Activated T-cell treated with anti-CD3 and anti-CD28 coated beads, Interleukin-2, amount 50 U/mL, for 4 hours (primary cell): ENCODE measurements at regions not wholly inside any gene's neighbourhood (a gene's known extent, or its start where the extent isn't known, plus 50 kb on each side); places are given as distances from the start of the nearest gene placed in this dataset.

ENCODE experiments used
- ATAC-seq, 2 donors: fragments of 200-7000 bp; cut with Tn5 transposase; one replicate each; pipeline ENCODE4 v1.10.0; 2021
- DNase-seq: peaks from one replicate; pipeline ENCODE4 v3.0.0-alpha.2; 2020
- H3K27me3 Mint-ChIP-seq: one replicate; pipeline ENCODE4 v1.8.0; 2021; ENCODE audit warnings: low read depth, mixed read lengths
- H3K36me3 Mint-ChIP-seq: one replicate; pipeline ENCODE4 v1.8.0; 2022; ENCODE audit warnings: mixed read lengths; ENCODE audit not compliant: insufficient read depth
- H3K4me1 Mint-ChIP-seq: one replicate; pipeline ENCODE4 v1.8.0; 2021; ENCODE audit warnings: low read depth, mixed read lengths
- H3K4me3 Mint-ChIP-seq: one replicate; pipeline ENCODE4 v1.8.0; 2021; ENCODE audit warnings: mild to moderate bottlenecking, moderate library complexity, mixed read lengths
- H3K9me3 Mint-ChIP-seq: one replicate; pipeline ENCODE4 v1.8.0; 2021; ENCODE audit warnings: mixed read lengths

DNA sequence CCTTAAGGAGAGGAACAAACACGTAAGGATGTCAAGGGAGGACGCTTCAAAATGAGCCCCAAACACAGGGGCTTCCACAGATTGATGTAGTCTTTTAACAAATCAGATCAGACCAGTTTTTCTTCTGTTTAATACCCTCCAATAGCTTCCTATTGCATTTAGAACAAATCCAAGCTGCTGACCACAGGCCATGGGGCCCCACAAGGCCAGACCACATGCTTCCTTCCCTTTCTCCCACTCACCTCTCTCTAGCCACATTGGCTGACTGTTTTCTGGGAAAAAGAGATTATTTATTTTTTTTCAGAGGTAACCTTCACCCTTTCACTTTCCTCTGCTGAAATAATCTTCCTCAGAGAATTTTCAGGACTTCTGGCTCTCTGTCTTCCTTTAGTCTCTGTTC lies 380.6 kb downstream of the SIPA1L2 start:
- no peak overlapping the region for H3K4me3 Mint-ChIP-seq
- H3K36me3 Mint-ChIP-seq, result no peaks in the 10 kb centered on the region
- no peak for ATAC-seq
- peaks cover 3% of the 10 kb centered on the region for H3K4me1 Mint-ChIP-seq
- H3K27me3 Mint-ChIP-seq, result peaks cover 42% of the 10 kb centered on the region
- no peaks in the 10 kb centered on the region for H3K9me3 Mint-ChIP-seq
- DNase-seq, result no peak

DNA sequence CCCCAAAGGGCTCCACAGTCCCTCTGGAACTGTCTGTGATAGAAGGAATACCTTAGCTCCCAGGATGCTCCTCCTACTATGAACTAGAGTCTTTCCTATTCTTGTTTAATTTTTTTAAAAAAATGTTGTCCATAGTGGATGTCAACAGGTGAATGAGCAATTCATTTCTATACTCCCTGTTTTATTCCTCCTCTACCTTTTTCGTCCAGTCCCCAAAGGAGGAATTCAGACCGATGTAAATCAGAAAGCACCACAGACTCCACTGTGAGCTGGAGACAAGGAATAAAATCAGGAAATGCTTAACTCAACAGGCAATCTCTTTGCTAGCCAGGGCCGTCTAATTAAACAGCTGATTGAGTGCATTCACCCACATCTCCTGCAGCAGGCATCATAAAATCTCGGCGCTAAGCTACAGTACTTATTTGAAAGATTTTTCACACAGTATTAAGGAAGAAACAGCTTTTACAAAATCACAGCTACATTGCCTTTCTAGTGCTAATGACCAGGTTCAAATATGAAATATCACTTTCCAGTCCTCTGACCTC lies 381.6 kb downstream of the SIPA1L2 start:
- Mint-ChIP-seq H3K27me3 (peaks cover 44% of the 10 kb centered on the region), H3K9me3 (no peaks in the 10 kb centered on the region), H3K4me3 (no peak overlapping the region), H3K4me1 (peaks cover 3% of the 10 kb centered on the region), H3K36me3 (no peaks in the 10 kb centered on the region)
- no peak for DNase-seq
- ATAC-seq, result no peak

DNA sequence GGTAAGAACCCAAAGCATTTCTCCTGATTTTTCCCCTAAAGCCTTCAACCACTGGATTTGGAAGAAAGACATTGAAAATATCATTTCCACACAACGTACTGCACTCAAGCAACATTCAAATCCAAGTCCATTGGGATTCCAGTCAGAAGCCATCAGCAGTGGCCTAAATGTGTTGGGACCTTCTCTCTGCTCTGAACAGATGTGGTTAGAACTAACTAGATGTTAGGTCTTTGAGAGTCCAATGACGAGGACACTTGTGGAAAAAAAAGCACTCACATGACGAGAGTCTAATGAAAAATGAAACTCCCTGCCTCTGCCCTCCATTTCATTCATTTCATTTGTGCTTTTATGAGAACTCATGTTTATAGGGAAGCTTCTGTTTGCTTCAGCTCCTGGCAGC lies 382.3 kb downstream of the SIPA1L2 start:
- Mint-ChIP-seq H3K36me3 (no peaks in the 10 kb centered on the region), H3K9me3 (no peaks in the 10 kb centered on the region), H3K4me1 (peaks cover 3% of the 10 kb centered on the region), H3K27me3 (peaks cover 41% of the 10 kb centered on the region), H3K4me3 (no peak overlapping the region)
- no peak for DNase-seq
- ATAC-seq, result no peak

DNA sequence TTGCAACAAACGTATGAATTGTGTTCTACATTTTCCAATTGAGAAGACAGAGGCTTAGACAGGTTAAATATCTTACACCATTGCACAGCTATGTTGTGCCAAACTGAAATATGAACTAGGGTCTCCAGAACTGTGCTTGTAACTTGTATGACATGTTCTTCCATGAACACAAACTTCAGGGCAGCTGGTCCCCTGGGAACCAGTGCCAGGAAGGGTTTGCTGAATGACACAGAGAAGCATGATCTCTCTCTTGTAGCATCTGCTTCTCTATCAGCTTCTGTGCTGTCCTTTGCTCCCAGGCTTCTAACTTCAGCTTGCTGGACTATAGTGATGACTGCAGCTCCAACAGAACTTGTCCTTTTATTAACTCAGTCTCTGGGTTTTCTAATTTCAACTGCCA lies 385.5 kb downstream of the SIPA1L2 start:
- H3K4me3 Mint-ChIP-seq, result no peak overlapping the region
- no peaks in the 10 kb centered on the region for H3K9me3 Mint-ChIP-seq
- peaks cover 23% of the 10 kb centered on the region for H3K27me3 Mint-ChIP-seq
- DNase-seq (no peak), ATAC-seq (no peak)
- H3K36me3 Mint-ChIP-seq, result no peaks in the 10 kb centered on the region
- H3K4me1 Mint-ChIP-seq, result no peaks in the 10 kb centered on the region

DNA sequence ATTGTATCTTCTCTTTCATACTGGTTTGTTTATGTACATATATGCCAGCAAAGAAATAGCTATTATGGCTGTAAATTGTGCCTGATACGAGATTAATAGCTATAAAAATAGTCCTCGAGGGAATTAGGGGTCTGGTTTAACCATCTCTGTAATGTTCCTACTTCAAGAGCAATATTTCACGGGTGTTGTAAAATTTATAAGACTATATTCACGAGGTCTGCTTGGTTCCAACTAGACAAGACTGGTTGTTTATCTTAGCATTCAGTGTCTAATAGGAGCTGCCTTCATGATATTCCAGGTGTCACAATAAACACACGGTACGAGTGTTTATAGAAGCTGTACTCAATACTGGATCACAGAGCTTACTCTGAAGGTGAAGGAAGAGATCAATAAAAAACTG lies 389.9 kb downstream of the SIPA1L2 start:
- Mint-ChIP-seq H3K36me3 (no peaks in the 10 kb centered on the region), H3K4me1 (no peaks in the 10 kb centered on the region), H3K4me3 (no peak overlapping the region), H3K27me3 (peaks cover 4% of the 10 kb centered on the region), H3K9me3 (no peaks in the 10 kb centered on the region)
- ATAC-seq (no peak), DNase-seq (no peak)

DNA sequence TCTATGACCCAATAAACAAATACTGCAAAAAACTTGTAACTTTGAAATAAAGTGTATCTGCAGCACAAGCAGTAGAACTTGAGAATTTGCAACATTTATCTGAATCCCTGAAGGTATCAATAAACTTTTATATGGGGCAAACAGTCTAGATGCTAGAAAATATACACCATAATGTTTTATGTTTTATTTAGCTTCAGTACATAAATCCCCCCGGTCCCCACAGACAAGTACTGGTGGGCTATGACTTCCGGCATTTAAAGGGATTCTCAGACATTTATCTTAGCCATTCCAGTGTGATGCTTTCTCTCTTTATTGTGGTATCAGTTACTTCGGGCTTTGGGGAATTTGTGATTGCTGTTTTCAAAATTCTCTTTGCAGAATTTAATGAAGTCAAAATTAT lies 390.4 kb downstream of the SIPA1L2 start:
- Mint-ChIP-seq H3K27me3 (peaks cover 4% of the 10 kb centered on the region), H3K36me3 (no peaks in the 10 kb centered on the region)
- ATAC-seq, result no peak

DNA sequence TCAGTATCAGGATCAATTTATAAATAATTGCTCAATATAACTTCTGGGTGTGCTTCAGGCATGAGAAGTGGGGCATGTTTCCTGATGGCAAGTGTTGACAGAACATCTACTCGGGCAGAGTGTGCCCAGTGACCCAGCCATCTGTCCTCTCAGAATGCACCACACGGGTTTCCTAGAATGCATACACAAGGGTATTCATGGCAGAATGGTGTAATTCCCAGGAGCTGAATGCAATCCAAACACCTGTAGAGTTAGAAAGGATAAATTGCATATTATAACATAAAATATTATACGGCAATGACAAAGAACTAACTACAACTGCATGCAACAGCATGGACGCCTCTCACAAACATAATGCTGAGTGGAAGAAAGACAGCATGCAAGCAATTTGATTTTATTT lies 391.9 kb downstream of the SIPA1L2 start:
- Mint-ChIP-seq H3K27me3 (peaks cover 8% of the 10 kb centered on the region), H3K36me3 (no peaks in the 10 kb centered on the region), H3K4me1 (no peaks in the 10 kb centered on the region), H3K9me3 (no peaks in the 10 kb centered on the region), H3K4me3 (no peak overlapping the region)
- ATAC-seq, result no peak
- DNase-seq, result no peak

More for the DNA sequence above, 390.4 kb downstream of the SIPA1L2 start:
- H3K4me1 Mint-ChIP-seq, result no peaks in the 10 kb centered on the region
- no peak overlapping the region for H3K4me3 Mint-ChIP-seq
- no peak for DNase-seq
- no peaks in the 10 kb centered on the region for H3K9me3 Mint-ChIP-seq

DNA sequence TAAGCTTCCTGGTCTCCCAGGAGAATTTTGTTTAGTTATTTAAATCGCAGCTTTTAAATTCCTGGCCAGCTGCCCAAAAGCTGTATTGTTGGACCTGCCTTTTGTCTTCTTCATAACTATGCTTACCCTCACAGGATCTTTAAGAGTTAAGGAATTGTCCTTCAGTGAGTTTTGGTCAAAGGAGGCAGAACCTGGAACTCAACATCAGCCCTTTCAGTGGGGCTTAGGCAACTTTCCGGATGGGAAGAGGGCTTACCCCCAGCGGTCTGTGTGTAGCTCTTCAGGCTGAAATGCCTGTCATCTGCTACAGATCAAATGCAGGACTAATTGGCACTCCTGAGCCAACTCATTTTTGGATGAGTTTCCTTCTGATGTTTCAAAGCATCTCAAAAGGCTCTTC lies 402.6 kb downstream of the SIPA1L2 start:
- ATAC-seq (no peak), DNase-seq (no peak)
- H3K9me3 Mint-ChIP-seq, result no peaks in the 10 kb centered on the region
- no peak overlapping the region for H3K4me3 Mint-ChIP-seq
- H3K36me3 Mint-ChIP-seq, result no peaks in the 10 kb centered on the region
- no peaks in the 10 kb centered on the region for H3K27me3 Mint-ChIP-seq
- peaks cover 19% of the 10 kb centered on the region for H3K4me1 Mint-ChIP-seq

DNA sequence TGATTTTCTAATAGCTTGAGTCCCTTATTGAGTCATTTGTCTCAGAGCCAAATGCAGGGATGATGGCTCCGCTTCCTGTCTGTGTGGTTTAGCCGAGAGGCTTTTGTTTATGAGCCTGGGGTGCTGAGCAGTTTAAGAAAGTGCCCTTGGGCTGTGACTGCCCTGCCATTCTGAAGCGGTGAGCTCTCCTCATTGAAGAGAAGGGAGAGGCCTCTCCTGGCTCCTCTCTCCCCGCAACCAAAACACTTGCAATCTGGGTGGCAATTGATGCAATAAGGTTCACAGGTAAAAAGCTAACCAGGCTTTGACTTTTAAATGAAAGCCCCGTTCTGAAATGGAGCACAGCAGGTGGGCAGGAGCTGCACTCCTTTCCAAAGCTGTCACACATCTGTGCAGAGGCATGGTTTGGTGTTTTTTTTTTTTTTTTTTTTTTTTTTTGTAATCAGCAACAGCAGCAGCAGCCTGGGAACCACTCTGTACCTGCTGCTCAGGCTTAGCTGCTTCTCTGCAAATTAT lies 403.7 kb downstream of the SIPA1L2 start:
- Mint-ChIP-seq H3K4me1 (peaks cover 21% of the 10 kb centered on the region), H3K4me3 (no peak overlapping the region), H3K27me3 (no peaks in the 10 kb centered on the region), H3K9me3 (no peaks in the 10 kb centered on the region), H3K36me3 (no peaks in the 10 kb centered on the region)
- DNase-seq (no peak), ATAC-seq (peak in 1 of 2 donors; percentile 53)

DNA sequence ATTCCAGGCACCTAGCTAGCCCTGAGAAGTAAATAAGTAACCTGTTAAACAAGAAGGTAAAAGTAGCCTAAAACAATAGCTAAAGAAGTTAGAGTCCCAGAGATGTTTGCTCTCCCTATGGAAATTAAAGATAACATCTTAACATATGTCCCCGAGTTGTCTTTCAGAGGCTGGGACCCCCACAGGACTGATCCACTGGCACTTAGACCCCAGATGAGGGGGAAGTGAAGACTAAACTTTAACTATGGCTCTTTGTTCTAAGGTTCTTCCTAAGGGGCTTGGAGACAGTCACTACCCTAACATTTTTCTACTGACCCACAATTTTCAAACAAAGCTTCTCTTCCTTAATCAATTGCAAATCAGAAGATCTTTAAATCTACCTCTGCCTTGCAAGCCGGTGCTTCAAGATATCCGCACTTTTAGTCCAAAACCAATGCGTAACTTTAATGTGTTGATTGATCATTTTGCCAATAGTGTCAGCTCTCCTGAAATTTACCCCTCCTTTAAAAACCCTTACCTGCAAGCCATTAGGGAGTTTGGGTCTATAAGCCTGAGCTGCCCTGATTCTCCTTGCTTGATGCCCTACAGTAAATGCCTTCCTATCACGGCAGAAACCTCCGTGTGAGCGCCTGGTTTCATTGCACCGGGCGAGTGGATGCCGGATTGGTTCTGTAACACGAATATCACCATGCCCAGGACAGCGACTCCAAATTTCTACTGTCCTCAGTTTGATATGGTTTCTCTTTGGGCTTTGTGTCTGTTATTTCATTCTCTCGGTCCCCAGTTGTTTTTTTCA lies 404.4 kb downstream of the SIPA1L2 start:
- H3K4me3 Mint-ChIP-seq, result no peak overlapping the region
- ATAC-seq (no peak), DNase-seq (no peak)
- no peaks in the 10 kb centered on the region for H3K9me3 Mint-ChIP-seq
- H3K4me1 Mint-ChIP-seq, result peaks cover 23% of the 10 kb centered on the region
- H3K36me3 Mint-ChIP-seq, result no peaks in the 10 kb centered on the region
- H3K27me3 Mint-ChIP-seq, result no peaks in the 10 kb centered on the region

DNA sequence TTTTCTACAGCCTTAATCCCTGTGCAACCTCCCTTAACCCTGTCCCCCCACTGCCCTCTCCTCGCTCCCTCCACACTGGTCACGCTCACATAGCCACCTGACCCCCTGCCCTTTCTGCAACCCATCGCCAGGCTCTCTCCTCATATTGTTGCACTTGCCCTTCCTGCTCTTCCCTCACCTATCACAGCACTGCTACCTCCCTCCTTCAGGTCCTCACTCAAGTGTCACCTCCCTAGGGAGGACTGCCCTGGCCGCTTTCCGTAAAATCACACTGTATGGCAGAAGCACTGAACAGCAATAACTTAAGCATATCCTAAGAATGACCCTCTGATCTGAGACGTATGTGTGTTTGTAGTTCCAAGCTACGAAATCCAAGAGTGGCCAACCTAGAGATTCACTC lies 406.0 kb downstream of the SIPA1L2 start:
- no peak for DNase-seq
- Mint-ChIP-seq H3K4me3 (no peak overlapping the region), H3K27me3 (no peaks in the 10 kb centered on the region), H3K4me1 (peaks cover 23% of the 10 kb centered on the region), H3K9me3 (no peaks in the 10 kb centered on the region), H3K36me3 (no peaks in the 10 kb centered on the region)
- ATAC-seq, result peak in 1 of 2 donors; percentile 27

DNA sequence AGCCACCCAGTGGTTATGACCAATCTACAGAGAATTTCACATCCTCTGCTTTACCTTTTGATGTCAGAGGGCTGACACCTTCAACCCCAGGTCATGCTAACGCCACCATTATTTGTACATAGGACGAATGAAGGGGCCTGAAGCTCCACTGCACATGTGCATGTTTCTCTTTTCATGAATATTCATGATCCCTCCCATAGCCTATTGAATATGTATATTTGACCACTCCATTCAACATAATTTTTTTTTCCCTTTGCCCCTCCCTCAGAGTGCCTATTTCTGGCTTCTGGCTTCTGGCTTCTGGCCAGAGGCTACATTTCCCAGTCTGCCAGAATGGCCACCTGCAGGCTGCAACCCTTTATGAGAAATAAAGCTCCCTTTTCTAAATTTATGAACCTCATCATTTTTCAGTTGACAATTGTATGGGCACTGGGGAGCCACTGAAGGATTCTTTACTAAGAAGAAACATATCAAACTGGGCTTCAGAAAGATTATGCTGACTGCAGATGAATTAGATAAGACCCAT lies 406.7 kb downstream of the SIPA1L2 start:
- DNase-seq (no peak), ATAC-seq (no peak)
- no peak overlapping the region for H3K4me3 Mint-ChIP-seq
- no peaks in the 10 kb centered on the region for H3K36me3 Mint-ChIP-seq
- H3K9me3 Mint-ChIP-seq, result no peaks in the 10 kb centered on the region
- H3K4me1 Mint-ChIP-seq, result peaks cover 23% of the 10 kb centered on the region
- H3K27me3 Mint-ChIP-seq, result no peaks in the 10 kb centered on the region

DNA sequence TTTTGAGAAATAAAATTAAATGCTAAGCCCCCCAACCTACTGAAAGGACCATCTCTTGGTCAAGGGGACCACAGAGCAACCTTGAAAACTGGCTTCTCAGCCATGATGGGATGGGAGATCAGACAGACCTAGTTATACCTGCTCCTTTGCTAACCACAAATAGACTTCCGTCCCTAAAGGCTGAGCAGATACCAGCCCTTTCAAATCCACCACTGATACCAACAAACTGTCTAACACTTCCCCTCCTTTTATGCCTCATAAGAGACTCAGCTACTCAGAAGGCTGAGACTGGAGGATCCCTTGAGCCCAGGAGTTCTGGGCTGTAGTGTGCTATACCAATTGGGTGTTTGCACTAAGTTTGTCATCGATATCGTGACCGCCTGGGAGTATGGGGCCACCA lies 407.3 kb downstream of the SIPA1L2 start:
- no peak for DNase-seq
- no peak for ATAC-seq
- no peaks in the 10 kb centered on the region for H3K36me3 Mint-ChIP-seq
- H3K4me3 Mint-ChIP-seq, result no peak overlapping the region
- H3K4me1 Mint-ChIP-seq, result peaks cover 23% of the 10 kb centered on the region
- no peaks in the 10 kb centered on the region for H3K27me3 Mint-ChIP-seq
- H3K9me3 Mint-ChIP-seq, result no peaks in the 10 kb centered on the region

DNA sequence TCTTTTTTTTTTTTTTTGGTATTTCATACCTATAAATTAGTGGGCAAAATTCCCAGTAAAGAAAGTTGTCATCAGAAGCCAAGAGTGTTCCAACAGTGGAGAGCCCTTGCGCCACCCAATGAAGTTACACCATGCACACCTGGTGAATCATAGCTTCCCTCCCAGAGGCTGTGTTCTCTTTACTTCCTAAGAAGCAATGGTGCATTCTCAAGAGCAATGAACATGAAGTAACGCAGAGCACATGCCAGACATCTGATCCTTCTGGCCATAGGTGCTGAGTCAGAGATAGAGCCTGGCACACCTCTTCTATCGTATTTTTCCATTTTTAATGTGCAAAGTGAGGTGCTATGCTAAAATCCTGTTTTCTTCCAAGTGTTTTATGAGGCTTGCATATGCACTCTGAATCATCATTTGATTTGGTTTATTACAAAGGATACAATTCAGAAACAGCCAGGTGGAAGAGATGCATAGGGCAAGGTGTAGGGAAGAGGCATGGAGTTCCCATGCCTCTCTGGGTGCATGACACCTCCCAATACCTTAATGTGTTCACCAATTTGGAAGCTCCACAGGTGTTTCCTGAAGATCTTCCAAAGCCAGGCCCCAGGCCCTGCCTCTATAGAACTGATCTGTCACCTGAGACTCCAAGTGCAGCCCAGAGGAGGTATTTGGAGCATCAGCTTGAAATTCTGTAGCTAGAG lies 408.0 kb downstream of the SIPA1L2 start:
- ATAC-seq (no peak), DNase-seq (no peak)
- Mint-ChIP-seq H3K36me3 (no peaks in the 10 kb centered on the region), H3K4me1 (peaks cover 20% of the 10 kb centered on the region), H3K27me3 (no peaks in the 10 kb centered on the region), H3K4me3 (no peak overlapping the region), H3K9me3 (no peaks in the 10 kb centered on the region)
